Activated CD4-positive, alpha-beta T cell treated with anti-CD3 and anti-CD28 coated beads for 36 hours (primary cell): ENCODE measurements at regions not wholly inside any gene's neighbourhood (a gene's known extent, or its start where the extent isn't known, plus 50 kb on each side); places are given as distances from the start of the nearest gene placed in this dataset.
"Not testable (repeated sequence)": the region's sequence is repeated elsewhere in the genome, so short reads cannot be mapped to it uniquely, and the experiment has no call there.

Source experiments
- ATAC-seq: fragments of 200-7000 bp; cut with Tn5 transposase; one replicate; pipeline ENCODE4 v1.10.0; 2021; ENCODE audit warnings: mild to moderate bottlenecking, moderate library complexity
- CTCF ChIA-PET: fragments of 350-600 bp; sonication (Branson Sonifier 250); formaldehyde crosslinking; loops from one replicate; lab custom pipeline; 2021; ENCODE audit warnings: antibody characterized with exemption; lab: Charles Lee
- POLR2A ChIA-PET: fragments of 350-600 bp; sonication (Branson Sonifier 250); formaldehyde crosslinking; loops from one replicate; lab custom pipeline; 2021; ENCODE audit warnings: antibody characterized with exemption, inconsistent platforms; lab: Charles Lee
- DNase-seq: peaks from one replicate; pipeline ENCODE4 v3.0.0-alpha.2; 2020
- H3K27ac Mint-ChIP-seq: one replicate; pipeline ENCODE4 v1.8.0; 2021; ENCODE audit warnings: mixed read lengths
- H3K27me3 Mint-ChIP-seq: one replicate; pipeline ENCODE4 v1.8.0; 2021; ENCODE audit warnings: mixed read lengths
- H3K36me3 Mint-ChIP-seq: one replicate; pipeline ENCODE4 v1.8.0; 2021; ENCODE audit warnings: low read depth, mixed read lengths
- H3K4me1 Mint-ChIP-seq: one replicate; pipeline ENCODE4 v1.8.0; 2021; ENCODE audit warnings: mixed read lengths
- H3K4me3 Mint-ChIP-seq: one replicate; pipeline ENCODE4 v1.8.0; 2021; ENCODE audit warnings: mild to moderate bottlenecking, moderate library complexity, mixed read lengths
- H3K9me3 Mint-ChIP-seq: one replicate; pipeline ENCODE4 v1.8.0; 2021; ENCODE audit warnings: low read depth, mixed read lengths
- intact Hi-C, 2 experiments: fragments of 100-400 bp; cut with DNase I in 1 of 2; cut with micrococcal nuclease in 1 of 2; formaldehyde crosslinking; loops; one replicate each; pipeline versions ENCODE4 v1.14.2 to v1.15.1; 2022 to 2024; cut with DNase I, micrococcal nuclease

- Mint-ChIP-seq H3K9me3 (peaks cover 22% of the 10 kb centered on the region), H3K4me3 (no peak overlapping the region), H3K4me1 (peaks cover 57% of the 10 kb centered on the region), H3K36me3 (peaks cover 16% of the 10 kb centered on the region), H3K27me3 (no peaks in the 10 kb centered on the region), H3K27ac (no peak overlapping the region)
- ATAC-seq (no peak), DNase-seq (no peak)
- CTCF ChIA-PET, result no interaction called here
- POLR2A ChIA-PET, result interaction anchor here (0.6 kb wide), 3 partner anchors 52 to 196 kb away, joined by 3 to 4 read pairs (median 4); no protein-coding TSS in a partner anchor
- intact Hi-C loops, result no loop called here
These were observed 233.2 kb upstream of the AMIGO2 start for GRCh38 chr12:47312808-47313426.

- intact Hi-C loops, result no loop called here
- Mint-ChIP-seq H3K27me3 (no peaks in the 10 kb centered on the region), H3K4me1 (peaks cover 62% of the 10 kb centered on the region), H3K4me3 (no peak overlapping the region), H3K27ac (no peak overlapping the region), H3K36me3 (peaks cover 22% of the 10 kb centered on the region), H3K9me3 (peaks cover 24% of the 10 kb centered on the region)
- ATAC-seq, result no peak
- ChIA-PET CTCF (interaction anchor here (0.9 kb wide), 1 partner anchor 83 kb away, joined by 3 read pairs; no protein-coding TSS in a partner anchor), POLR2A (interaction anchor here (0.6 kb wide), 2 partner anchors 75 to 197 kb away, joined by 4 read pairs; no protein-coding TSS in a partner anchor)
- no peak for DNase-seq
These were observed 232.4 kb upstream of the AMIGO2 start for GRCh38 chr12:47312147-47312546.

GRCh38 chr12:47311568-47311967 is 231.8 kb upstream of the AMIGO2 start:
- H3K36me3 Mint-ChIP-seq, result peaks cover 28% of the 10 kb centered on the region
- DNase-seq (no peak), ATAC-seq (no peak)
- CTCF ChIA-PET, result interaction anchor here (0.8 to 0.9 kb wide), 2 partner anchors 9 to 84 kb away, joined by 3 read pairs; no protein-coding TSS in a partner anchor
- H3K4me1 Mint-ChIP-seq, result peaks cover 62% of the 10 kb centered on the region
- H3K27ac Mint-ChIP-seq, result no peak overlapping the region
- intact Hi-C loops, result no loop called here
- H3K27me3 Mint-ChIP-seq, result no peaks in the 10 kb centered on the region
- H3K4me3 Mint-ChIP-seq, result no peak overlapping the region
- POLR2A ChIA-PET, result interaction anchor here (0.5 kb wide), 1 partner anchor 948 kb away, joined by 3 read pairs; no protein-coding TSS in a partner anchor
- H3K9me3 Mint-ChIP-seq, result peaks cover 24% of the 10 kb centered on the region

GRCh38 chr12:47311010-47311409 is 231.3 kb upstream of the AMIGO2 start:
- CTCF ChIA-PET, result interaction anchor here (0.5 to 0.8 kb wide), 4 partner anchors 10 to 1320 kb away, joined by 3 to 6 read pairs (median 4); no protein-coding TSS in a partner anchor
- intact Hi-C loops, result no loop called here
- Mint-ChIP-seq H3K4me1 (peaks cover 65% of the 10 kb centered on the region), H3K36me3 (peaks cover 32% of the 10 kb centered on the region), H3K4me3 (no peak overlapping the region), H3K27me3 (no peaks in the 10 kb centered on the region), H3K9me3 (peaks cover 25% of the 10 kb centered on the region), H3K27ac (no peak overlapping the region)
- no peak for DNase-seq
- no peak for ATAC-seq
- POLR2A ChIA-PET, result interaction anchor here (0.5 kb wide), 1 partner anchor 948 kb away, joined by 3 read pairs; no protein-coding TSS in a partner anchor

GRCh38 chr12:47308672-47309071 is 228.9 kb upstream of the AMIGO2 start:
- intact Hi-C loops, result no loop called here
- CTCF ChIA-PET, result interaction anchor here (0.9 to 1.0 kb wide), 2 partner anchors 54 to 90 kb away, joined by 3 read pairs; no protein-coding TSS in a partner anchor
- Mint-ChIP-seq H3K4me1 (peaks cover 64% of the 10 kb centered on the region), H3K27me3 (no peaks in the 10 kb centered on the region), H3K9me3 (peaks cover 37% of the 10 kb centered on the region), H3K36me3 (peaks cover 48% of the 10 kb centered on the region), H3K4me3 (no peak overlapping the region), H3K27ac (peak overlapping the region; percentile 48)
- POLR2A ChIA-PET, result no interaction called here
- no peak for ATAC-seq
- DNase-seq, result no peak

GRCh38 chr12:47307680-47308399 is 228.1 kb upstream of the AMIGO2 start:
- H3K36me3 Mint-ChIP-seq, result peaks cover 55% of the 10 kb centered on the region
- ATAC-seq (peak; percentile 84), DNase-seq (peak; percentile 73)
- peaks cover 43% of the 10 kb centered on the region for H3K9me3 Mint-ChIP-seq
- CTCF ChIA-PET, result interaction anchor here (0.6 to 2.4 kb wide), 13 partner anchors 10 to 275 kb away, joined by 3 to 19 read pairs (median 5); no protein-coding TSS in a partner anchor
- H3K4me3 Mint-ChIP-seq, result peak overlapping the region; percentile 77
- no peaks in the 10 kb centered on the region for H3K27me3 Mint-ChIP-seq
- H3K4me1 Mint-ChIP-seq, result peaks cover 70% of the 10 kb centered on the region
- H3K27ac Mint-ChIP-seq, result peak overlapping the region; percentile 96
- intact Hi-C loops, result loop anchor here (1.0 to 2.0 kb wide), 8 partner anchors 29 to 276 kb away; partner anchors contain the start of genes AMIGO2 (in 1 of the 2) and PCED1B (in 1 of the 2)
- POLR2A ChIA-PET, result interaction anchor here (1.3 to 2.2 kb wide), 3 partner anchors 24 to 54 kb away, joined by 3 to 9 read pairs (median 5); no protein-coding TSS in a partner anchor

- H3K27ac Mint-ChIP-seq, result peak overlapping the region; percentile 96
- peak overlapping the region; percentile 77 for H3K4me3 Mint-ChIP-seq
- peaks cover 43% of the 10 kb centered on the region for H3K9me3 Mint-ChIP-seq
- peaks cover 73% of the 10 kb centered on the region for H3K4me1 Mint-ChIP-seq
- not testable (repeated sequence) for H3K27me3 Mint-ChIP-seq
- peaks cover 57% of the 10 kb centered on the region for H3K36me3 Mint-ChIP-seq
- DNase-seq (peak; percentile 86), ATAC-seq (peak; percentile 69)
- intact Hi-C loops, result loop anchor here (1.0 to 2.0 kb wide), 8 partner anchors 28 to 275 kb away; partner anchors contain the start of genes AMIGO2 (in 1 of the 2) and PCED1B (in 1 of the 2)
- ChIA-PET POLR2A (interaction anchor here (0.7 to 2.2 kb wide), 12 partner anchors 23 to 198 kb away, joined by 3 to 9 read pairs (median 4); no protein-coding TSS in a partner anchor), CTCF (interaction anchor here (0.6 to 2.4 kb wide), 24 partner anchors 9 to 281 kb away, joined by 3 to 19 read pairs (median 4); no protein-coding TSS in a partner anchor)
These were observed 227.3 kb upstream of the AMIGO2 start for GRCh38 chr12:47306773-47307679.

GRCh38 chr12:47306130-47306529 is 226.4 kb upstream of the AMIGO2 start:
- Mint-ChIP-seq H3K4me1 (peaks cover 75% of the 10 kb centered on the region), H3K4me3 (peak overlapping the region; percentile 77), H3K27me3 (no peaks in the 10 kb centered on the region), H3K9me3 (peaks cover 43% of the 10 kb centered on the region), H3K27ac (peak overlapping the region; percentile 96), H3K36me3 (peaks cover 61% of the 10 kb centered on the region)
- no peak for DNase-seq
- intact Hi-C loops, result loop anchor here (2.0 kb wide), 4 partner anchors 27 to 227 kb away; partner anchors contain the start of genes AMIGO2 (in 1 of the 2) and PCED1B (in 1 of the 2)
- ChIA-PET POLR2A (interaction anchor here (0.7 to 2.2 kb wide), 11 partner anchors 22 to 199 kb away, joined by 3 to 9 read pairs (median 4); no protein-coding TSS in a partner anchor), CTCF (interaction anchor here (0.6 to 2.4 kb wide), 16 partner anchors 9 to 281 kb away, joined by 3 to 19 read pairs (median 4); no protein-coding TSS in a partner anchor)
- no peak for ATAC-seq

- Mint-ChIP-seq H3K36me3 (peaks cover 61% of the 10 kb centered on the region), H3K4me1 (peaks cover 70% of the 10 kb centered on the region), H3K27ac (peak overlapping the region; percentile 69), H3K27me3 (no peaks in the 10 kb centered on the region), H3K9me3 (peaks cover 43% of the 10 kb centered on the region), H3K4me3 (no peak overlapping the region)
- DNase-seq (no peak), ATAC-seq (no peak)
- POLR2A ChIA-PET, result no interaction called here
- intact Hi-C loops, result no loop called here
- CTCF ChIA-PET, result no interaction called here
These were observed 225.7 kb upstream of the AMIGO2 start for GRCh38 chr12:47305464-47305863.

- Mint-ChIP-seq H3K27ac (peak overlapping the region; percentile 86), H3K9me3 (peaks cover 36% of the 10 kb centered on the region), H3K4me1 (peaks cover 67% of the 10 kb centered on the region), H3K4me3 (no peak overlapping the region), H3K36me3 (peaks cover 55% of the 10 kb centered on the region), H3K27me3 (no peaks in the 10 kb centered on the region)
- ATAC-seq (no peak), DNase-seq (no peak)
- POLR2A ChIA-PET, result no interaction called here
- CTCF ChIA-PET, result interaction anchor here (0.6 to 2.3 kb wide), 3 partner anchors 63 to 94 kb away, joined by 3 to 6 read pairs (median 3); no protein-coding TSS in a partner anchor
- intact Hi-C loops, result loop anchor here in 1 of 2 experiments (2.0 kb wide), 1 partner anchor 27 kb away; no protein-coding TSS in a partner anchor
These were observed 224.3 kb upstream of the AMIGO2 start for GRCh38 chr12:47303995-47304560.
